CD4-positive, alpha-beta T cell treated with Interleukin-1 beta for 1 hour (primary cell): ENCODE measurements at regions not wholly inside any gene's neighbourhood (a gene's known extent, or its start where the extent isn't known, plus 50 kb on each side); places are given as distances from the start of the nearest gene placed in this dataset.

ENCODE experiments used
- DNase-seq, 2 donors: peaks; one replicate each; pipeline ENCODE4 v3.0.0-alpha.2; 2020 to 2022

DNA sequence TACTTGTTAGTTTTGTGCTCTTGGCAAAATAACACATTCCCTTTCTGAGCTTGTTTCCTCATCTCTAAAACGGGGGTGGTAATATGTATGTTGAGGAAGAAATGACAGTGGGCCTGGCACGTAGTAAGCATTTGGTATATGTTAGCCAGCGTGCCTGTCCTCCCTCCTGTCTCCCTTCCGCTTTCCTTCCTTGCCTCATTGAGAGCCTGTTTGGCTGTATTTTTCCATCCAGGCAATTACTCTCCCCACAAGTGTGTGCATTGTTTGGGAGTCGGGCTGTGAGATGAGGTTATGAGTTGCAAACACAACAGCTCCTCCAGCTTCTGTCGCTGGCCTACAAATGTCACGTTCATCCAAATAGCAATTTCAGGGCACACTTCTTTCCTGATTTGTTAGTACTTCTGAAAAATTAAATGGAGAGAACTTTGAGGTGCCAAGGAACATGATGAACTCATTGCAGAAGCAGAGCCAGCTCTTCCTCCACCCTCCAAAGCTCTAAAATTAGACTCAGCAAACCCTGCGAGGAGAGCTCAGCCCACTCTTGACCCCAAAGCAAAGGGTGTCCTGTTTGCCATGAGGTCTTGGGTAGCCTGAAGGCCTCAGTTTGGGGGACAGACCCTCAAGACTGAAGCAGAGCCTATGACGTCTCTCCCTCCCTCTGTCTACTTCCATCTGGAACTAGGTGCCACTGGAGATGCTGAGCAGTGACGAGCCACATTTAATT is 50.7 kb upstream of the TOX2 start:
- no peak for DNase-seq

DNA sequence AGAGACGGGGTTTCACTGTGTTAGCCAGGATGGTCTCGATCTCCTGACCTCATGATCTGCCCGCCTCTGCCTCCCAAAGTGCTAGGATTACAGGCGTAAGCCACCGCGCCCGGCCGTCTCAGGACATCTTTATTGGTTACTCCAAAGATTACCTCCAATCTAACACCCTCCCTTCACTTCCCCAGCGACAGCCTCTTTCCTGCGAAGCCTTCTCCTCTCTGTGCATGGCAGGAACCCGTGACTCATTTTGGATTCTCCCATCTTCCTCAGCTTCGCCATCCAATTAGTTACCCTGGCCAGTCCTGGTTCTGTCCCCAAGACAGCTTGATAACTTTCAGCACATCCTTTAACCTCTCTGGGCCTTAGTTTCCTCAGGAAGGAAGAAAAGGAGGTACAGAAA is 51.3 kb upstream of the TOX2 start:
- DNase-seq: no peak

DNA sequence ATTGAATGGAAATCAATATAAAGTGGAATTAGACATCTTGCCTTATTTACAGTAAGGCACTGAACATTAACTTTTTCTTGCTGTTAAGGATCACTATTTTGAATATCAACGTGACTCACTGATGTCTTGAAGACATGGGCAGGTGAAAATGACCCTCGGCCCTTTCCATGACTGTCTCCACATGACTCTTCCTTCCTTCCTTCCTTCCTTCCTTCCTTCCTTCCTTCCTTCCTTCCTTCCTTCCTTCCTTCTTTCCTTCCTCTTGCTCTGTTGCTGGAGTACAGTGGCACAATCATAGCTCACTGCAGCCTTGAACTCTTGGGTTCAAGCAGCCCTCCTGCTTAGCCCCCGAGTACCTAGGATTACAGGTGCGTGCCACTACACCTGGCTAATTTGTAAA is 52.2 kb upstream of the TOX2 start:
- DNase-seq: no peak

DNA sequence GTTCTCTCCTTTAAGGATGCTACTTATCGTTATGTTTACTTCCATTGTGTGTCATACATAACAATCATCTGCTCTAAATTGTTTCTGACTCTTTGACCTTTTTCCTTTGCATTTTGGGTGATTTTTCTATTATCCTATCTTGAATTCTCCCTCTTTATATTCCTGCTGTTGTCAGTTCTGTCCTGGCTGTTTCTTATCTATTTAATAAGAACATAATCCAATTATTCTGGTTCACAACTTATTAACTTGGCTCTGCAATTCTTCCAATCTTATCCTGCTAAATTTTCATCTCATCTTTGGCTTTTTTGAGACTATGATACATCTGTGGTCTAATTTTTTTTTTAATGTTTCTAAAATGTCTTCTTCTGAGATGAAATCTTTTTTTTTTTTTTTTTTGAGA is 54.7 kb upstream of the TOX2 start:
- no peak for DNase-seq

DNA sequence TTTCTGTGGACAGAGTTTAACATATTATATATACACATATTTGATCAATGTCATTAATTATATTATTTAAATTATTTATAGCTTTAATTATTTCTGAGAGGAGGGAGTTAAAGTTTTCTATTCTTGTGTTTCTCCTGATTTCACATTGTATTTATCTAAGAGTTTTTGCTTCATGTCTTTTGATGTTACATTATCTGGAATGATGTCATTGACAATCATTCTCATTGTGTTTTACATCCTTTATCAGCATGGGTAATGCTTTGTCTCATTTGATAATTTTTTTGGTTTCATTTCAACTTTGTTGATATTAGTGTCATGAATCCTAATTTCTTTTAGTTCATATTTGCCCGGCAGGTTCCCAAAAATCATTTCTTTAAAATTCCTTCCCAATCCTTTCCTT is 56.7 kb upstream of the TOX2 start:
- no peak for DNase-seq

DNA sequence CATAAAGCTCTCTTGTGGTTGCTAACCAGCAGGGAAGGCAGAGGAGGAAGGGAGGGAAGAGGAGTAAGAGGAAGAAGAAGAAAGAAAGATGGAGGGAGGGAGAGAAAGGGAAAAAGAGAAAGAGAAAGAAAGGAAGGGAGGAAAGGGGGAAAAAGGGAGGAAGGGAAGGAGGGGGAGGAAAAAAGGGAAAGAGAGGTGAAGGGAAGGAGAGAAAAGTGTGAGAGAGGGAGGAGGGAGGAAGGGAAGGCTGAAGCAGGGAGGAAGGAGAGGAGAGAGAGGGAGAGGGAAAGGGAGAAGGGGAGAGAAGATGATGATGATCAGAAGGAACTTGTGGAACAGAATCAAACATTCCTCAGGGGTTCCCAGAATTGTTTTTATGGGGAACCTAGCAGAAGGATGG is 57.5 kb upstream of the TOX2 start:
- no peak for DNase-seq

DNA sequence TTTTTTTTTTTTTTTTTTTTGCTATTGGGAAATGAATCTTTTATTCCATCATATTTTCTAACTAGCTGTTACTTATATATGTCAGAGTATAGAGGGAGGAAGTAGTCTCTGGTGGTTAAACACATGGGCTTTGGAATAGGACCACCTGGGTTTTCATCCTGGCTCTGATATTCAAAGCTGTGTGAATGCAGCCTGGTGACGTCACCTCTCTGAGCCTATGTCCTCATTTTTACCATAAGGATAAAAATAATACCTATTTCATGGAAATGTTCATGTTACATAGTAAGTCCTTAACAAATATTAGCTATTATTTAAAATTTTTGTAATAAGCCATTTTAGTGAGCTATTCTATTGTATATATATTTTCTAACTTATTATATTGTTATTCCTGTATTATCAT is 58.8 kb upstream of the TOX2 start:
- DNase-seq: no peak

DNA sequence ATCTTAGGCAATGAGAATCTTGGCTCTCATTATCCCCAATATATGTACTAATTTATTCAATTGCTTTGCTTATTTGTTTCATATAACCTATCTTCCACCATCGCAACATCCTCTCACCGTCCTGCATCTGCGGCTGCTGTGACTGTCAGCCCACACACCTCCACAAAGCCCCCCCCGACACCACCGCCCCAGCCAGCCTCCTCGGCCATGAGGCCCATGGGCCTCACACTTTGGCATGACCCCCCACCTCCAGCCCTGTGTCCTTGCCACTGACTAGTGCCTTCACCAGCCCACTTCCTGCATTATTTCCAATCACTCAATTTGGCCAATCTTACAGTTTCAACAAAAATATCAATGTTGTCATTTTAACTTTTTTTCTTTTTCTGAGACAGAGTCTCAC is 60.7 kb upstream of the TOX2 start:
- no peak for DNase-seq

DNA sequence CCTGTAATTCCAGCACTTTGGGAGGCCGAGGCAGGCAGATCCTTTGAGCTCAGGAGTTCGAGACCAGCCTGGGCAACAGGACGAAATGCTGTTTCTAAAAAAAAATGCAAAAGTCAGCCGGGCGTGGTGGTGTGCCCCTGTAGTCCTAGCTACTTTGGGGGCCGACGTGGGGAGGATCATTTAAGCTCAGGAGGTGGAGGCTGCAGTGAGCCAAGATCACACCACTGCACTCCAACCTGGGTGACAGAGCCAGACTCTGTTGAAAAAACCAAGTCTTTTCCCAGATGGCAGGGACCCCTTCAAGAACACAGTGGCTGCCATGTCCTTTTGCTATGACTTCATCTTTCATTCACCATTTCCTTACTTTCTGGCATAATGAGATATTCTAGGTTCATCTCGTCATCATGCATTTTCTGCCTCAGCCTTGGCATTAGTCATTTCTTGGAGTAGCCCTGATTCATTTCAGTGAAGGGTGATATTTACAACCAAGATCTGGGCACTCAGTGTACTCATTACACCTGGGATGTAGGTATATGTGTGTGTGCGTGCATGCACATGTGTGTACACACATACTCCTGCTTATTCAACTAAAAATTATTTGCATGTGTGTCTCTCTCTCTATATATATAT is 61.4 kb upstream of the TOX2 start:
- no peak for DNase-seq

DNA sequence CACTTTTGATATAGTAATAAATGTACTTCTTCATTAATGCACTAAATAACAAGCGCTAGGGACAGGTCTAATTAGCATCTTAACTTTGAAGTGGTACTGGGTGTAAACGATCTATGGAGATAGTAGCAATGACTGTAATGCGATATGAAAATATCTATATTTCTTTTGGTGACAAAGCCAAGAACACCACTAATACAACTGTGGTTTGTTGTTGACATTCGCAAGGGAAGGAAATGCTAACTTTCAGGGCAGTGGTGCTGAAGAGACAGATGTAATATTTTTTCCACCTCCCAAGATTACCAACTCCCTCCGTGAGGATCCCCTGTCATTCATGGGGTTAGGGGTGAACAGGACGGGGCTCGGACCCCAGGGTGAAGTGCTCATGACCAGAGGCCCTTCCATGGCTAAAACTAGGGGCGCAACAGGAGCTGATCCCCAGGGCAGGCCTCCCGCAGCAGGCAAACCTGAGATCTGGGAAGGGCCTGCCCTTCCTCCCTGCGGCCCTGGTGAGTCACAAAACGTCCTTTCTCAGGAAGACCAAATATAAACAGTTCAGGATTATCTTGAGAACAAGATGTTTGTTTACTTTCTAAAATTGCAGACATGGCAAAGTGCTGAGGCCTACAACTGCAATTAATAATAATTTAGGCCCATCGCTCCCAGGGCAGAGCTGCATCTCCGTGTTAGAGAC is 65.0 kb upstream of the TOX2 start:
- DNase-seq: no peak

DNA sequence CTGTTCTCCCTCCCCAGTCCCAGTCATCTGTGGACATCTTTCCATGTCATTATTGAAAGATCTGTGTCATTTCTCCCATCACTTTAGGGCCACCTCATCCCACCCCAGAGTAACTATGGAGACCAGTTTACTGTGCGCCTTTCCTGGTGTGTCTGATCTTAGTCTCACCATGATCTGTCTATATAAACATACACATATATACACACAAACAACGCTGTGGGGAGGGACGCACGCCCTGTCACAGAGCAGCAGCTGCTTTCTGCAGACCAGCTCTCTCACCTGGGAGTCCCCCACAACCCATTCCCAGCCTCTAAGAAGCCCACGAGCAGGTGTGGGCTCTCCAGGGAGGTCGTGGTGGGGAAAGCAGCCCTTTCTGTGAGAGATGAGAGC is 68.1 kb upstream of the TOX2 start:
- no peak for DNase-seq

DNA sequence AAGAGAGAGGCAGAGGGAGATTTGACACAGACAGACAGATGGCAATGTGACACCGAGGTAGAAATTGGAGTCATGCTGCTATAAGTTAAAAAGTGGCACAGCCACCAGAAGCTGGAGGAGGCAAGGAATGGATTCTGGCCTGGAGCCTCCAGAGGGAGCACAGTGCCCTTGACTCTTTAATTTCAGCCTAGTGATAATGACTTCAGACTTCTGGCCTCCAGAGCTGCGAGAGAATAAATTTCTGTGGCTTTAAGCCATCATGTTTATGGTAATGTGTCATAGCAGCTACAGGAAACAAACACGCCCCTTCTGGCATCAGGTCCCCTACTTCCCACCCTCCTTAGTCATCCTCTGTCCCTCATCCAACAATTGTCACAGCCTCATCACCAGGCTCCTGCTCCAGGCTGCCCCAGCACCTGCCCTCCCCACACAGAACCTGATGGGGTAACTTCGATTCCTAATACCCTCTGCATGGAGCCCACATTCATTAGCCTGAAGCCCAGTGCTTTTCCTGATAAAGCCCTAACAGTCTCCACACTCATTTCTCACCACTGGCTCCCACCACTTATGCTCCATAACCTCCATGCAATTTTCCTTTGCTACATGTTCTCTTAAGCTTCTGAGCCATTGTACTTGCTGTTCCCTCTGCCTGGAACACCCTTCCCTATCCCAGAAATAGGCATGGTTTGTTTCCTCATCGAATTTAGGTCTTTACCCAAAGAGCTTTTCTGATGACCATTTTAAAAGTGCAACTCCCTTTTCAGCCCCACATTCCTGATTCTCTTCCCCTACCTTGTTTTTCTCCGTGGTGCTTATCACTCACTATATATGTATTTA is 69.7 kb upstream of the TOX2 start:
- no peak for DNase-seq

DNA sequence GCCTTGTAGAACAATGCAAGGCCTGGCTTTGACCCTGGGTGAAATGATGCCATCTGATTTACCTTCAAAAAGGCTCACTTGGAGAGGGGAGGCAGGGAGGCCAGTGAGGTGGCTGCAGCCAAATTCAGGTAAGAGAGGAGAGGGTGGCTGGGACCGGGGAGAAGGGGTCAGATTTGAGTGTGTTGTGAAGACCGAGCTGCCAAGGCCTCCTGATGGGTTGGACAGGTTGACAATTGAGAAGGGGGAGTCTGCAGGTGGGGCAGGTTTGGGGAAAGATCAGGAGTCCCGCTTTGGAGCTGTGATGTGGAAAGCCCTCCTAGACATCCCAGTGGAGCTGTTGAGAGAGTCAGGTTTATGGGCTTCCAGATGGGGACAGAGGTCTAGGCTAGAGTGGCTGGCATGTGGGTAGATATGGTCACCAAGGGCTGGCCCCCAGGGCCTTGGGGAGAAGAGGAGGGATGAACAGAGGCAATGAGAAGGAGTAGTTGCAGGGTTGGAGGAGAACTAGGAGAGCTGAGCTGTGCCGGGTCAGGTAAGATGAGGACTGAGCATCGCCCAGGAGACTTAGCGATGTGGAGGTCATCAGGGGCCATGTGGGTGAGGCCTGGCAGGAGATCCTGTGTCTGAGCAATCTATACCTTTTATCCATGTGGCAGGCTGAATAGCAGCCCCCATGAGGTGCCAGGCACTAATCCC is 70.5 kb upstream of the TOX2 start:
- DNase-seq: no peak

DNA sequence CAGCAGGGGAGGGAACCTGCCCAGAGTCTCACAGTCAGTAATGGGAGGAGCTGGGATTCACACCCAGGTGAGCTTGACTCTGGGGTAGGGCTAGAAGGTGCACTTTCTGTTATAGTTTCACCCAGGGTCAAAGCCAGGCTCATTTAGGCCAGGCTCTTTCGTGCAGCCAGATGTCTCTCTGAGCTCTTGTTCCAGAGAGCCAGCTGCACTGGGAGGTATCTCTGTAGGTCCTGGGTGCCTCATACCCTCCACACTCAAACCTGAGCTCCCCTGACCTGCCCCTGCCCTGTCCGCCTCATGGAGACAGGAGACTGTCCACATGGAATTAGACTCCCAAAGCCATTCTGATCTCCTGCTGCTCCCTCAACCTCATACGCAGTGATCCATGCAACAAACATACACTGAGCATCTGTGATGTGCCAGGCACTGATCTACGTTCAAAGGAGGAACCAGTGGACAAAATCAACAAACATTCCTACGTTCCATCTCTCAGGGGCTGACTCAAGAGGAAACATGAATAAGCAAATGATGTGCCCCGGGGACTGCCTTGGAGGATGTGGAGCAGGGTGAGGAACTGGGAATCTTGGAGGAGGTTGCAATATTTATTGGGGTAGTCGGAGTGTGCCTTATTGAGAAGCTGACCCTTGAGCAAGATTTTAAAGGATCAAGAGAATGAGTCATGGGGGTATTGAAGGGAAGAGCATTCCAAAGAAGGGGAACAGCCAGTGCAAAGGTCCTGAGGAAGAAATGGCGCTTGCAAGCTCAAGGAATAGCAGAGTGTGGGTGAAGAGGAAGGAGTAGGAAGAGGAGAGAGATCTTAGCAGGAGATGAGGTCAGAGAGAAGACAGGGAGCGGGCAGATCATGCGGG is 71.3 kb upstream of the TOX2 start:
- DNase-seq: no peak

DNA sequence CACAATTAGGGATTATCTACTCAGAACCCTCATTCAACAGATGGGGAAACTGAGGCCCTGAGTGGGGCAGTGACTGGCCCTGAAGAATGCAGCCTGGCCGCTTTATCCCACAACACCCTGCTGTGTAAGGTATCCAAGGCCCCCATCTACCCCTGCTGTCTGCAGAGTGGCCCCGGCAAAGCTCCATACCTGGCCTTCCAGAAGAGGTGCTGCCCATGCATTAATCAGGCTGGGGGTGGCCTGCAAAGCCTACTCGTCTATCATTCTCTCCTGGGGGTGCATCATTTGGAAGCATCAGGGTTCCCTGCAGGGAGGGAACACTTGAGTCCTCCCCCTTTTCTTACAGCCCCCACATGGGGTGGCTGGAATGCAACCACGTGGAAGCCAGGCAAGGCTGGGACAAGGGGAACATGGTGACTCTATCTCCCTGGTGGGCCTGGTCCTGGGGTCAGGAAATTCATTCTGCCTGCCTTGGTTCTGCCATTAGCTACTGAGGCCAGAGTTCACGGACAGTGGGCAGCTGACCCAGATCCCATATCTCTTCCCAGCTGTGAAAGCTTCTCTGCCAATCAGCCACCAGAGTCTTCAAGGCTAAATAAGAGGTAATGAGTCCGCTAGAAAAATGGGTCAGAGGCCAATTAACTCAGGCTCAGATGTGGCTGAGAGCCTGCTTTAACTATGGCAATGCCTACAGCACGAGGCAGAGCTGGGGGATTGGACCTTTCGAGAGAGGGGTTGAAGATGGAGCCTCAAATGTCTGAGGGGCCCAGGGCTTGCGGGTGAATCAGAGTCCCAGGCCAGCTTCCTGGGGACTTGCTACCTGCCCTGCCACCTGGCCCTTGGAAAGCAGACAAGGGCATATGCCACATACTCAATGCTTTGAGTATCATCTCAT is 72.3 kb upstream of the TOX2 start:
- no peak for DNase-seq

DNA sequence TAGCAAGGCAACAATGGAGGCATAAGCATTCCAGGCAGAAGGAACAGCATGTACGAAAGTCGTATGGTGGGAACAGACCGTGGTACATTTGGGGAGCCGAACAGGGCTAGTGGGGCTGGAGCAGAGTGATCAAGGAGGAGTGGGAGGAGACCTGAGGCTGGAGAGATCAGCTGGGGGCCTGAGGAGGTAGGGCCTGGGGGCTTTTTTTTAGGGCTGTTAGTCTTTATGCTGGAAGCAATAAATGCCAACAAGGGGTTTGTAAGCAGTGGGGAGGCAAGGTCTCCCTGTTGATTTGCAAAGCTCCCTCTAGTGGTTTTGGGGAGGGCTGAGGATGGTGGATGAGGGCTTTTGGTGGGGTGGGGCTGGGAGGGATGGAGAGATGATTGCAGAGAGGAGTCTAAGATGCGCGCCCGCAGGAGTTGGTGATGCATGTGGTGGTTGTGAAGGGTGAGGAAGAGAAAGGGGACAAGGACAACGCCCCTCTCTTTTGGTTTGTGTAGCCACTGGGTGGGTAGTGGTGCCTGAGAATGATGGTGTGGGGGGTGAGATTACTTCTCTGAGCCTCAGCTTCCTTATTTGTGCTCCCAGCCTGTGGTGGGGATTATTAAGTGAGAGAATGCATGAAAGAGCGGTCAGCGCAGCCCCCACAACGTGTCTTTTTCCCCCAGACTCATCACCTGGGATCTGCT is 74.1 kb upstream of the TOX2 start:
- DNase-seq: peak; percentile 14 to 33

DNA sequence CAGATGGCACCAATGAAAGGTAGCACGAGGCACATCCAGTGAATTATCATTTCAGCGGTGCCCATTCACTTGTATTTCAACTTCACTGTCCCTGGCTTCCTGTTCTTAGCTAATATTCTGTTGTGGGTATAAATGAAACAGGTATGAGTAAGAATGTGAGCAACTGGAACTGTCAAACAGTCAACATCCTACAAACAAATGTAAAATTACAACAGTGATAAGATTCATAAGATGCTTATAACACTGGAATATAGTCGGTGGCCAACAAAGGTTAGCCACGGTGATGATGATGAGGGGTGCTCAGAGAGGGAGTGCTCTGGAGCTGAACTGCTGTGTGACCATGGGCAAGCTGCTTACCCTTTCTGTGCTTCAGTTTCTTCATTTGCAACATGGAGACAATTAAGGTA is 74.9 kb upstream of the TOX2 start:
- no peak for DNase-seq

DNA sequence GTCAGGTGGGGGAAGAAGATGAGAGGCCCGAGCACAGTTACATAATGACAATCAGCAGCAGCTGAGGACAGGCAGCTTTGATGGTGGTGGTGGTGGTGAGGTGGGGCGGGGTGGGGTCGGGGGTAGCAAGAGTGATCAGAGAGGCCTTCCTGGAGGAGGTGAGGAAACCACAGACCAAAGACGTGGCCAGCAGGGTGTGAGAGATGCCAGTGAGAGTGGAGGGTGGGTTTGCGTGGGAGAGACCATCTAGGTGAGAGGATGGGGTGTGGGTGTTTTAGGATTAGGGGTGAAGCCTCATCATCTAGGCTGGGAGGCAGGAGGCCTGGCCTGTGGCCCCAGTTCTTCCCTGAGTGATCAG is 76.0 kb upstream of the TOX2 start:
- no peak for DNase-seq

DNA sequence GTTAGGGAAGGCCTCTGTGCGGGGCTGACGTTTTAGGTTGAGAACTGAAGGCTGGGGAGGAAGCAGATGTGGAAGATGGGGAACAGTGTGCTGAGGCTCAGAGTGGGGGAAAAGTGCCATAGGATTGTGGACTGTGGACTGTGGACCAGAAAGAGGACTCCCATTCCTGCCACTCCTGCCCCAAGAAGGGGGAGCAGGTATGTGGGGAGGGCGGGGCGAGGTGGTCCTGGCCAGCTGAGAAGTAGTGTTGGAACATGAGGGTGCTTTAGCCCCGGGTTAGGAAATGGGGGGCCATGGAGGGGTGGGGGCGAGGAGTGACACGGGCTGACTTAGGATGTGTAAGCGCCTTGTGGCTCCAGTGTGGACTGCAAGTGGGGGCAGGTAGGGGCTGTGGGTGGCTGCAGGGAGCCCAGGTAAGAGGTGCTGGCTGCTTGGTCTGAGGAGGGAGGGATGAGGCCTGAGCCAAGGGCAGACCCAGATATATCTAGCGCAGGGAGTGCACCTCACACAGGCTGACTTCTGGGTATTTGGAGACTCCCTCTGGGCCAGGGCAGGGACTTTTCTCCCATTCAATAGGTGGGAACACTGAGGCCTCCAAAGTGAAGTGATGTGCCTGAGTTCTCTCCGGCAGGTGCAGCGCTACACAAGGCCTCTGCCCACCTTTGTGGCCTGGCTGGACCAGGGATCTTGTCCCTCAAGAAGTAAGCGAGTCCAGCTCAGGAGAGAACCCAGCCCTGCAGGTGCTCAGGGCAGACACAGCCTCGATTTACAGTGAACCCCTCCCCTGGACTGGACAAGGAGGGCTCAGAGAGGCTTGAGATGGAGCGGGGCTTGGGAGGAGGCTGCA is 76.6 kb upstream of the TOX2 start:
- no peak for DNase-seq
